ENCODE measurements at regions not wholly inside any gene's neighbourhood (a gene's known extent, or its start where the extent isn't known, plus 50 kb on each side); places are given as distances from the start of the nearest gene placed in this dataset.
A peak's percentile ranks its signal among the peaks of the same experiment; 100 is the strongest.

DNA sequence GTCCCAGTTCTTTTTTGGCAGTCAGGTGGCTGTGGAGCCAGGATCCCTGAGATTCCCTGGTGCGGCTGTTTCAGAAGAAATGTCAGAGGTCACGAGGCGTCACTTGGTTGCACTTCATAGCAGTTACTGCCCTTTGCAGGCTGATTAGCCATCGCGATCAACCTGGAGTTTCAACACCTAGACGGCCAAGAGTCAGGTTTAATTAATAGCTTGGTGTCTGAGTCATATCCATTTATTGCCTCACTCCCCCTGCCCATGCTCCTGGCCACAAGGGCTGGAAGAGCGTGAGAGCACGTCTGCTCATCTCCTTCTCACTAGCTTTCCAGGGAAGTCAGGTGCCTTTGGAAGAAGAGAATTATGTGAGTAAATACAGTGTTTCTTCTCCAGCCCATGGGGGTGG lies 552.3 kb downstream of the TSN start:
- TF ChIP-seq, protein P1, sequence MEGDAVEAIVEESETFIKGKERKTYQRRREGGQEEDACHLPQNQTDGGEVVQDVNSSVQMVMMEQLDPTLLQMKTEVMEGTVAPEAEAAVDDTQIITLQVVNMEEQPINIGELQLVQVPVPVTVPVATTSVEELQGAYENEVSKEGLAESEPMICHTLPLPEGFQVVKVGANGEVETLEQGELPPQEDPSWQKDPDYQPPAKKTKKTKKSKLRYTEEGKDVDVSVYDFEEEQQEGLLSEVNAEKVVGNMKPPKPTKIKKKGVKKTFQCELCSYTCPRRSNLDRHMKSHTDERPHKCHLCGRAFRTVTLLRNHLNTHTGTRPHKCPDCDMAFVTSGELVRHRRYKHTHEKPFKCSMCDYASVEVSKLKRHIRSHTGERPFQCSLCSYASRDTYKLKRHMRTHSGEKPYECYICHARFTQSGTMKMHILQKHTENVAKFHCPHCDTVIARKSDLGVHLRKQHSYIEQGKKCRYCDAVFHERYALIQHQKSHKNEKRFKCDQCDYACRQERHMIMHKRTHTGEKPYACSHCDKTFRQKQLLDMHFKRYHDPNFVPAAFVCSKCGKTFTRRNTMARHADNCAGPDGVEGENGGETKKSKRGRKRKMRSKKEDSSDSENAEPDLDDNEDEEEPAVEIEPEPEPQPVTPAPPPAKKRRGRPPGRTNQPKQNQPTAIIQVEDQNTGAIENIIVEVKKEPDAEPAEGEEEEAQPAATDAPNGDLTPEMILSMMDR (IDR thresholded peaks at IDR 0.05), result no peak
- peak; percentile 84 for ATAC-seq (ENCODE audit: low FRiP score)
- no peak for DNase-seq (ENCODE audit: low spot score)

DNA sequence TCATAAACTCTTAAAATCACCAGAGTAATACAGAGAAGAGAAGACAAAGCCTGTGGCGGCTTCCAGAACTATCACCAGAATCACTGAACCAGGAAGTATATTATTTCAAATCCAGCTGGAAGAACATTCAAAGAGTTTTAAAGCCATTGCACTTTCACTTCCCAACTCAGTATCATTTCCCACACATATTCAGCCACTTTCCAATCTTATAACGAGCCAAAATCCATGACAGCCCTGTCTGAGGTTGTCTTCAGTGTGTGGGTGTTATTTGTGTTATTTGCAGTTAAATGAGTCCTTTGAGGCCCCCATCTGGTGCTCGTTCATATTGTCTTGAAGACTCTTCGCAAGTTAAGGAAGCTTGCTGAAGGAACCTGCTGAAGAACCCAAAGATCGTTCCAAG lies 559.9 kb downstream of the TSN start:
- TF ChIP-seq, protein P1 (IDR thresholded peaks at IDR 0.05), result no peak
- no peak for DNase-seq (ENCODE audit: low spot score)
- ATAC-seq (ENCODE audit: low FRiP score), result no peak

DNA sequence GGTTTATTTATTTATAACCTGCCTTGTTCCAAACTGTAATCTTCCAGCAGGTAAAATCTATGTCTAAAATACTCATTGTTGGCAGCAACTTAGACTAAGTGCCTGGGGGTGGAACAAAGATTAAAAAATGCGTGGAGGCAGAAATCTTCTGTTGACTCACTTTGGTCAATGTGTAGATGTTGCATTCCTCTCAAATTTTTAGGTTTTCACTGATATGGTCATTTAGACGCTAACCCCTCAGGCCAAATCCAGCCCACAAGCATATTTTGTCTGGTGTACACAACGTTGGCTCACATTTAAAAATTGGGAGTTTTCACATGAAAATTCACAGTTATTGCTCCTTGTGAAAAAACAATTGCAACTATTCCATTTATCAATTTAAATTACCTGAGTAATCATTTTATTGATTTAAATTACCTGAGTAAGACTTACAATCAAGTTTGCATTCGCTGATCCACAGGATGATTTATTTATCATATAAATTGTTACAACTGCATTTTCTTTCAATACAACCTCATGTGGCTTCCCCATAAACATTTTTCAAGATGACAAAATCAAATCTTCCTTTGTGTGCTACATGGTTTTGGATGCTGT lies 564.2 kb downstream of the TSN start:
- ATAC-seq (ENCODE audit: low FRiP score) (no peak), DNase-seq (ENCODE audit: low spot score) (no peak)
- TF ChIP-seq, protein P1 (IDR thresholded peaks at IDR 0.05), result no peak

DNA sequence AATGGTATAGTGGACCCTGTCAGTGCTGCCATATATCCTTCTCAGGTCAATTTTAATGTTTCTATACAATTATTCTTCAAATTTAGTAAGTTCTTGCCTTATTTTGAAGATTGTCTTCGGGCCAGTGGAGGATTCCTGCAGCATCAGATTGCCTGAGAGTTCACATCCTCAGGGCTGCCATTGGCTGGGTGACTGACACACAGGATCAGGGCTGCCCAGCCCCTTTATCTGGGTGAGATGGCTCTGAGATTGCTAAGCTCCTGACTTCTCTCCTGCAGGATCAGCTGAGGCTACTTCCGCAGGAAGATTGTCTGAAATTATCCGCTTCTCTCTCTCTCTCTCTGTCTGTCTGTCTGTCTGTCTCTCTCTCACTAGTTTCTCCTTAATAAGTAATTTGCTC lies 567.4 kb downstream of the TSN start:
- TF ChIP-seq, protein P1 (IDR thresholded peaks at IDR 0.05), result no peak
- ATAC-seq (ENCODE audit: low FRiP score) (no peak), DNase-seq (ENCODE audit: low spot score) (no peak)

DNA sequence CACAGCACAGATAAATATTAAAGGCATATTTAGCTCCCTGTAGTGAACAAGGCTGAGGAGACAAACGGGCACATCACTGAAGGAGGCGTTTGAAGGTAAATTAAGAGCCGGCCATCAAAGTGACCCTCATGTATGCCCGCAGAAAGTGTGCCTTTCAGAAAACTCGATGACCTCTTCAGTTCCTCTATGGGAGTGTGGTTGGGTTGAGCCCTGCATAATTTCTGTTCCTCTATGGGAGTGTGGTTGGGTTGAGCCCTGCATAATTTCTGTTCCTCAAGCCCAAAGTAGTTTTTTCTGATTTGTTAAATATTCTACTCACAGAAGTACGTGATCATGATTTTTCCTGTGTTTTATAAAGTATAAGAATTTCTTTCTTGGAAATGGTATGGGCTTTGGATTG lies 568.5 kb downstream of the TSN start:
- TF ChIP-seq, protein P1 (IDR thresholded peaks at IDR 0.05), result no peak
- DNase-seq (ENCODE audit: low spot score) (no peak), ATAC-seq (ENCODE audit: low FRiP score) (no peak)

DNA sequence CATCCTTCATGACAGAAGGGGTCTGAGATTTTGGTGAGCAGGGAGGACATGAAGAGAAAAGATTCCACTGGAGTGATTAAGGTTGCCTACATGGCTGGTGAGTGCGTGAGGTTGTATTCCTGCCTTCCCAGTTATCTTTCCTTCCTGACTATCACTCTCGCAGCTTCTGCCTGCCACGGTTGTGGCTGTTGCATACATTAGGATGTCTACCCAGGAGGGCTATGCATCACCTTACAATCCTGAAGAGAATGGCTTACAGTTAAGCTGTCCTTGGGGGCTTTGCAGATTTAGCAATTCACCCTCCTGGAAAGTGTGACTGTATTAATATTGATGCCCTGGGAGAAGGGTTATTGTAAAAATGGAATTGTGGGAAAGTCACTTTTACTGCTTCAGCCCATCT lies 571.0 kb downstream of the TSN start:
- TF ChIP-seq, protein P1 (IDR thresholded peaks at IDR 0.05), result no peak
- DNase-seq (ENCODE audit: low spot score) (no peak), ATAC-seq (ENCODE audit: low FRiP score) (no peak)

DNA sequence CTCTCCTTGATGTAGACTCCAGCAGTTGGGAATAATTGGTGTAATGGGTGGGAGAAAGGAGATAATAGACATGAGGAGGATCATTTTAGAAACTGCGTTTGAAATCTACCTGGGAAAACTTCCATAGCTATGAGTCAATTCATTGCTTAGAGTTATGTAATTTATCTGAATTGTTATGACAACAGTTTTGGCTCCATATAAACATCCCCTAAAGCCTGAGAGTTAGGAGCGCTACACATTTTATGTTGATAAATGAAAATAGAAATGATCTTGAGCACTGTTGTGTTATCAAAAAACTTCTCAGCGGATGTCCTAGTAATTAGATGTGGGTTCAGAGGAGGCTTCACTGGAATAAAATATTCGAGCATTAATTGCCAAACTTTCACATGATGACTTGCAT lies 573.4 kb downstream of the TSN start:
- ATAC-seq (ENCODE audit: low FRiP score), result peak; percentile 35
- TF ChIP-seq, protein P1 (IDR thresholded peaks at IDR 0.05), result no peak
- DNase-seq (ENCODE audit: low spot score), result no peak

Data from omental fat pad (tissue), 3 donors.